Lower leg skin (tissue), 4 donors: ENCODE measurements at regions not wholly inside any gene's neighbourhood (a gene's known extent, or its start where the extent isn't known, plus 50 kb on each side); places are given as distances from the start of the nearest gene placed in this dataset.
A peak's percentile ranks its signal among the peaks of the same experiment; 100 is the strongest.
"Not testable (repeated sequence)": the region's sequence is repeated elsewhere in the genome, so short reads cannot be mapped to it uniquely, and the experiment has no call there.

Experiments used
- DNase-seq, 2 donors: peaks; one replicate each; pipeline ENCODE4 v3.0.0-alpha.2; 2019; ENCODE audit warnings: low spot score in 2 of 2
- H3K4me3 ChIP-seq: fragments of 200-600 bp; sonication (generic); 2 replicates; pipeline ENCODE4 v1.5.1; 2017; ENCODE audit warnings: mild to moderate bottlenecking, low read depth; ENCODE audit not compliant: poor library complexity, severe bottlenecking
- CTCF ChIP-seq, 3 donors: fragments of 450-650 bp; IDR thresholded peaks; one replicate each; pipeline ENCODE4 v1.5.1; 2016; ENCODE audit warnings: antibody characterized with exemption in 3 of 3, mild to moderate bottlenecking in 3 of 3, moderate library complexity in 2 of 3
- POLR2A ChIP-seq, 2 donors: fragments of 450-650 bp; IDR thresholded peaks; one replicate each; pipeline ENCODE4 v1.6.1; 2016 to 2017; ENCODE audit warnings: antibody characterized with exemption in 2 of 2, mild to moderate bottlenecking in 1 of 2, moderate library complexity in 1 of 2
- WGBS, 2 donors: methylation state at CpG; one replicate each; pipeline ENCODE4 v1.1.5; 2018; 5-methylcytosine and 5-hydroxymethylcytosine counted together
- intact Hi-C: fragments of 100-400 bp; cut with DNase I; formaldehyde crosslinking; loops from one replicate; pipeline ENCODE4 v1.15.0; 2023; ENCODE audit warnings: low total_unique reads

- DNase-seq: peak in 1 of 2 donors; percentile 71
- intact Hi-C loops: no loop called here
- 70 to 71% methylated on average over 15 to 16 of the region's 16 CpGs for WGBS, 2 donors
- no peak for TF ChIP-seq POLR2A (IDR thresholded peaks at IDR 0.05)
- TF ChIP-seq CTCF (IDR thresholded peaks at IDR 0.05): no peak
- no peak overlapping the region for H3K4me3 ChIP-seq
Measured at GRCh38 chr6:170057034-170057734, 233.7 kb downstream of the DLL1 start.

DNA sequence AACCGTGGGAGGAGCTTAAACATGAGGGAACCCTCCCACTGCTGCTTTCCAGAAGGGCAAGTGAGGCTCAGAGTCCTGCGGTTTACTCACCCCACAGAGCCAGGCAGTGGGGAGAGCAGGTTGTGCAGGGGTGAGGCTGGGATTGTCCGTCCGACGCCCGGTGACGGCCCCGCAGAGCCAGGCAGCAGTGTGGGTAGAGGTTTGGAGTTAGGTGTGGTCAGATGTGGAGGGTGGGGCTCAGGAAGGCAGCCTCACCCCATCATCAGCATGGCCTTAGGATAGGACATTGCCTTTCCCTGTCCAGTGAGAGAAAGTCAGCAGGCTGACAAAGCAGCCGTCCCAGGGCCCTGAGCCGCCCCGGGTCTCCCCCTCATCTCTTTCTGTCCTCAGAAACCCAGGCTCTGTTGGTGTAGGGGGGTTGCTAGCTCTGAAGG lies 234.6 kb downstream of the DLL1 start:
- no peak overlapping the region for H3K4me3 ChIP-seq
- WGBS, 2 donors: 53 to 73% methylated on average over 11 of the region's 11 CpGs
- intact Hi-C loops: no loop called here
- TF ChIP-seq CTCF (IDR thresholded peaks at IDR 0.05) (no peak), POLR2A (IDR thresholded peaks at IDR 0.05) (no peak)
- DNase-seq: peak in 1 of 2 donors; percentile 63

DNA sequence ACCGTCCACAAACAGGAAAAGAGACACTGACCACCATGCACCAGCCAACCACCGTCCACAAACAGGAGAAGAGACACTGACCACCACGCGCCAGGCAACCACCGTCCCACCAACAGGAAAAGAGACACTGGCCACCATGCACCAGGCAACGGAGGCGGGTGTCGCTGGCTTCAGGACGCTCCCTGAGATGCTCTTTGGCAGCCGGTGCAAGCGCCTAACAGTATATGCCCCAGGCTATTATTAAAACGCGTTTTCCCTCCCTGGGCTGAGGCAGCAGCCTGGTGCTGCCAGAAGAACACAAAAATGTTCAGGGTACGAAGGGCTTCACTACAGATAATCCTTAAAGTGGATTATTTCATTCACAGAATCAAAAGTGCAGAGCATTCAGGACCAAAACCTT lies 235.1 kb downstream of the DLL1 start:
- 71% methylated on average over 14 of the region's 14 CpGs for WGBS, 2 donors
- DNase-seq: peak in 1 of 2 donors; percentile 53
- intact Hi-C loops, H3K4me3 ChIP-seq: not testable (repeated sequence)

GRCh38 chr6:170053966-170054661 lies 236.8 kb downstream of the DLL1 start:
- DNase-seq: peak in 1 of 2 donors; percentile 58
- H3K4me3 ChIP-seq: no peak overlapping the region
- WGBS, 2 donors: 85 to 86% methylated on average over 18 of the region's 18 CpGs
- TF ChIP-seq POLR2A (IDR thresholded peaks at IDR 0.05): no peak
- TF ChIP-seq CTCF (IDR thresholded peaks at IDR 0.05): no peak
- intact Hi-C loops: no loop called here

GRCh38 chr6:170052991-170053821 lies 237.7 kb downstream of the DLL1 start:
- intact Hi-C loops: no loop called here
- H3K4me3 ChIP-seq: no peak overlapping the region
- WGBS, 2 donors: 83 to 86% methylated on average over 27 of the region's 27 CpGs
- peak in 1 of 2 donors; percentile 80 for DNase-seq
- no peak for TF ChIP-seq CTCF (IDR thresholded peaks at IDR 0.05)
- TF ChIP-seq POLR2A (IDR thresholded peaks at IDR 0.05): no peak
